A549 (cell line): ENCODE measurements at regions not wholly inside any gene's neighbourhood (a gene's known extent, or its start where the extent isn't known, plus 50 kb on each side); places are given as distances from the start of the nearest gene placed in this dataset.

ENCODE experiments used
- ATAC-seq, 2 experiments: fragments of 200-7000 bp in 1 of 2; fragments of >200 bp in 1 of 2; cut with Nextera tagmentation in 1 of 2; cut with Tn5 transposase in 1 of 2; 3 replicates each; pipeline versions ENCODE4 v1.8.0 to v1.9.1; 2018 to 2020; ENCODE audit warnings: mild to moderate bottlenecking in 1 of 2, moderate library complexity in 1 of 2
- CTCF ChIA-PET: fragments of 300-600 bp; sonication (Branson Sonifier 250); formaldehyde crosslinking; extraction: SDS; loops from one replicate; lab custom pipeline; 2021; ENCODE audit warnings: antibody characterized with exemption, inconsistent platforms; lab: Yijun Ruan, JAX
- POLR2A ChIA-PET: fragments of 350-600 bp; formaldehyde crosslinking; extraction: SDS; loops from one replicate; lab custom pipeline; 2021; ENCODE audit warnings: antibody characterized with exemption, inconsistent platforms; lab: Yijun Ruan, JAX
- DNase-seq, 2 experiments: peaks; one replicate each; pipeline versions ENCODE4 v3.0.0 to v3.0.0-alpha.2; 2011 to 2016; ENCODE audit warnings: low read depth in 1 of 2, low spot score in 1 of 2
- FAIRE-seq: peaks from 2 replicates; lab custom pipeline; 2011; peaks lifted over from hg19 to GRCh38; lab: Jason Lieb, UNC
- H3K27ac ChIP-seq, 2 experiments: fragments of >200 bp; sonication (Bioruptor Twin); formaldehyde crosslinking; 3 replicates each; pipeline ENCODE4 v1.5.1; 2016 to 2017
- H3K4me1 ChIP-seq: fragments of >200 bp; sonication (Bioruptor Twin); formaldehyde crosslinking; 3 replicates; pipeline ENCODE4 v1.6.1; 2016
- H3K4me2 ChIP-seq: fragments of >200 bp; sonication (Bioruptor Twin); formaldehyde crosslinking; 3 replicates; pipeline ENCODE4 v1.6.1; 2016
- H3K4me3 ChIP-seq: fragments of >200 bp; sonication (Bioruptor Twin); formaldehyde crosslinking; 3 replicates; pipeline ENCODE4 v1.5.1; 2016
- H3K9me3 ChIP-seq: fragments of >200 bp; sonication (Bioruptor Twin); formaldehyde crosslinking; 3 replicates; pipeline ENCODE4 v1.6.1; 2016
- ATOH8 ChIP-seq: fragments of 250-450 bp; sonication (Bioruptor Pico); IDR thresholded peaks from 2 replicates; pipeline ENCODE4 v1.5.0; 2020; ENCODE audit warnings: low read depth, mild to moderate bottlenecking, moderate library complexity
- CBX8 ChIP-seq: fragments of 200-600 bp; sonication (generic); IDR thresholded peaks from 2 replicates; pipeline ENCODE4 v1.6.1; 2016
- EP300 ChIP-seq, 2 experiments: fragments of >200 bp; sonication (Bioruptor Twin); formaldehyde crosslinking; IDR thresholded peaks; 2 replicates in 1 of 2; 3 replicates in 1 of 2; pipeline ENCODE4 v1.6.1; 2016 to 2017
- HDAC2 ChIP-seq: fragments of 200-600 bp; sonication (generic); IDR thresholded peaks from 2 replicates; pipeline ENCODE4 v1.6.1; 2016
- HEYL ChIP-seq: fragments of 250-450 bp; sonication (Bioruptor Pico); IDR thresholded peaks from 2 replicates; pipeline ENCODE4 v1.8.0; 2021; ENCODE audit warnings: mild to moderate bottlenecking, moderate library complexity
- HOXB13 ChIP-seq: fragments of 250-450 bp; sonication (Bioruptor Pico); IDR thresholded peaks from 2 replicates; pipeline ENCODE4 v1.5.0; 2020; ENCODE audit warnings: low read depth, mild to moderate bottlenecking, moderate library complexity
- HOXB5 ChIP-seq: fragments of 250-450 bp; sonication (Bioruptor Pico); IDR thresholded peaks from 2 replicates; pipeline ENCODE4 v1.5.0; 2020; ENCODE audit warnings: mild to moderate bottlenecking, moderate library complexity
- JUNB ChIP-seq: fragments of >200 bp; sonication (Bioruptor Twin); formaldehyde crosslinking; IDR thresholded peaks from 2 replicates; pipeline ENCODE4 v1.6.1; 2016
- KDM5A ChIP-seq: fragments of 200-600 bp; sonication (generic); IDR thresholded peaks from 2 replicates; pipeline ENCODE4 v1.6.1; 2016; ENCODE audit warnings: antibody characterized with exemption, mild to moderate bottlenecking
- MAZ ChIP-seq: fragments of 150-350 bp; IDR thresholded peaks from 2 replicates; pipeline ENCODE4 v1.6.1; 2014; ENCODE audit warnings: antibody characterized with exemption, low read depth, low read length, borderline replicate concordance
- NFE2L2 ChIP-seq: fragments of 150-350 bp; conservative IDR thresholded peaks from 2 replicates; pipeline ENCODE4 v1.6.1; 2014; ENCODE audit warnings: low read length
- NR3C1 ChIP-seq: fragments of >200 bp; sonication (Bioruptor Twin); formaldehyde crosslinking; IDR thresholded peaks from 3 replicates; pipeline ENCODE4 v1.6.1; 2017
- PHF8 ChIP-seq: fragments of 200-600 bp; sonication (generic); IDR thresholded peaks from 2 replicates; pipeline ENCODE4 v1.6.1; 2016; ENCODE audit warnings: low read depth, mild to moderate bottlenecking, antibody characterized with exemption, moderate library complexity, borderline replicate concordance
- RCOR1 ChIP-seq: fragments of 150-350 bp; IDR thresholded peaks from 2 replicates; pipeline ENCODE4 v1.6.1; 2014; ENCODE audit warnings: antibody characterized with exemption, low read length, low read depth
- RFX5 ChIP-seq: fragments of 450-650 bp; IDR thresholded peaks from 2 replicates; pipeline ENCODE4 v1.7.1; 2014; ENCODE audit warnings: antibody characterized with exemption, mild to moderate bottlenecking, moderate library complexity
- SREBF2 ChIP-seq: fragments of 450-650 bp; IDR thresholded peaks from 2 replicates; pipeline ENCODE4 v1.6.1; 2014; ENCODE audit warnings: mild to moderate bottlenecking, moderate library complexity
- TFCP2L1 ChIP-seq: fragments of 250-450 bp; sonication (Bioruptor Pico); IDR thresholded peaks from 2 replicates; pipeline ENCODE4 v1.5.0; 2021; ENCODE audit warnings: mild to moderate bottlenecking
- TP53 ChIP-seq: fragments of 250-450 bp; sonication (Bioruptor Pico); IDR thresholded peaks from 2 replicates; pipeline ENCODE4 v1.5.0; 2021; ENCODE audit warnings: mild to moderate bottlenecking, moderate library complexity
- USF2 ChIP-seq: fragments of 450-650 bp; IDR thresholded peaks from 2 replicates; pipeline ENCODE4 v1.6.1; 2014; ENCODE audit warnings: antibody characterized with exemption
- ZFP36 ChIP-seq: fragments of 450-650 bp; IDR thresholded peaks from 2 replicates; pipeline ENCODE4 v1.6.1; 2014; ENCODE audit warnings: borderline replicate concordance; ENCODE audit not compliant: partially characterized antibody
- ZSCAN20 ChIP-seq: fragments of 250-450 bp; sonication (Bioruptor Pico); IDR thresholded peaks from 2 replicates; pipeline ENCODE4 v1.8.0; 2022; ENCODE audit warnings: mild to moderate bottlenecking, moderate library complexity
- WGBS: methylation state at CpG from one replicate; pipeline ENCODE4 v1.1.6; 2017; ENCODE audit errors: missing lambda C conversion rate; 5-methylcytosine and 5-hydroxymethylcytosine counted together
- TF ChIP-seq, protein P1 (sequence below): IDR thresholded peaks from 2 replicates; pipeline ENCODE4 v1.6.1; 2012

GRCh38 chr15:70466305-70466704, 297.1 kb downstream of the UACA start (continued):
- TF ChIP-seq KDM5A: no peak

DNA sequence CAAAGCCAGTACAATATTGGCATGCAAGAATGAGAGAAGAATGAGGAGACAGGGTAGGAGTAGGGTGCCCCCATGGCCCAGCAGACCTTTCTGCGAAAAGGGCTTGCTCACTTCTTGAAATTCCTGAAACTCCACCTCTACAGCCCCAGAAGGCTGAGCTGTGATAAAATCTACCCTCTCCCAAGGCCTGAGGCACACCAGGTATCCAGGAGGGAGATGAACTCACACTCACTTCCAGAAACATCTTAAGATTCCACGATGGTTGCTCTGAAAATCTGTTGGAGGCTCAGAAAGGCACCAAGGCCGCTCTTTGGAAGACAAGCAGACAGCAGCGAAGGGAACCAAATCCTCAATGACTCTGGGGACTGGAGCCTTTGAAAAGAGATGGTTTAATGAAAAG, 297.5 kb downstream of the UACA start:
- Histone ChIP-seq H3K4me1 (peaks cover 12% of the 10 kb centered on the region; the same call in 2 of the 3 replicates), H3K9me3 (no peaks in the 10 kb centered on the region), H3K27ac (no peak overlapping the region), H3K4me2 (no peak overlapping the region), H3K4me3 (no peak overlapping the region)
- no peak for FAIRE-seq
- TF ChIP-seq SREBF2 (no peak), ATOH8 (CRISPR knock-in tag) (no peak), NR3C1 (no peak), CBX8 (no peak), MAZ (no peak), TP53 (CRISPR knock-in tag) (no peak), JUNB (no peak)
- TF ChIP-seq, protein P1, sequence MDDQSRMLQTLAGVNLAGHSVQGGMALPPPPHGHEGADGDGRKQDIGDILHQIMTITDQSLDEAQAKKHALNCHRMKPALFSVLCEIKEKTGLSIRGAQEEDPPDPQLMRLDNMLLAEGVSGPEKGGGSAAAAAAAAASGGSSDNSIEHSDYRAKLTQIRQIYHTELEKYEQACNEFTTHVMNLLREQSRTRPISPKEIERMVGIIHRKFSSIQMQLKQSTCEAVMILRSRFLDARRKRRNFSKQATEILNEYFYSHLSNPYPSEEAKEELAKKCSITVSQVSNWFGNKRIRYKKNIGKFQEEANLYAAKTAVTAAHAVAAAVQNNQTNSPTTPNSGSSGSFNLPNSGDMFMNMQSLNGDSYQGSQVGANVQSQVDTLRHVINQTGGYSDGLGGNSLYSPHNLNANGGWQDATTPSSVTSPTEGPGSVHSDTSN: no peak
- CTCF ChIA-PET: interaction anchor here (0.6 to 9.8 kb wide), 42 partner anchors 9 to 998 kb away, joined by 3 to 111 read pairs (median 5); partner anchors contain the start of gene TLE3
- POLR2A ChIA-PET: no interaction called here
- ATAC-seq: no peak
- DNase-seq: no peak
- WGBS: 79% methylated on average over 4 of the region's 4 CpGs

GRCh38 chr15:70463453-70463834, 299.9 kb downstream of the UACA start:
- FAIRE-seq: no peak
- Histone ChIP-seq H3K4me3 (no peak overlapping the region), H3K4me1 (peaks cover 10% of the 10 kb centered on the region; the same call in 2 of the 3 replicates), H3K27ac (no peak overlapping the region), H3K4me2 (no peak overlapping the region), H3K9me3 (no peaks in the 10 kb centered on the region)
- ATAC-seq: no peak
- 0% methylated on average over 1 of the region's 1 CpG for WGBS
- TF ChIP-seq USF2 (no peak), EP300 (IDR thresholded peaks at IDR 0.05) (no peak), HOXB5 (no peak), TFCP2L1 (CRISPR knock-in tag) (no peak), ZSCAN20 (CRISPR knock-in tag) (no peak), RFX5 (no peak), HOXB13 (CRISPR knock-in tag) (no peak)
- no peak for DNase-seq
- POLR2A ChIA-PET: no interaction called here
- CTCF ChIA-PET: interaction anchor here (0.8 to 9.8 kb wide), 11 partner anchors 11 to 987 kb away, joined by 3 to 111 read pairs (median 4); partner anchors contain the start of gene TLE3

GRCh38 chr15:70461992-70462391, 301.4 kb downstream of the UACA start:
- peak overlapping the region in 1 of 2 experiments; percentile 19; a peak in 1 of 6 replicates for H3K27ac ChIP-seq
- no peaks in the 10 kb centered on the region for H3K9me3 ChIP-seq
- no peak for ATAC-seq
- no peak for TF ChIP-seq RCOR1
- no peak for TF ChIP-seq HEYL (CRISPR knock-in tag)
- no peak for TF ChIP-seq HOXB5
- TF ChIP-seq NFE2L2: no peak
- TF ChIP-seq TP53 (CRISPR knock-in tag): no peak
- TF ChIP-seq TFCP2L1 (CRISPR knock-in tag): no peak
- no peak for TF ChIP-seq KDM5A
- no peak for TF ChIP-seq ZSCAN20 (CRISPR knock-in tag)
- TF ChIP-seq PHF8: no peak
- TF ChIP-seq ZFP36: no peak
- no peak for TF ChIP-seq HDAC2
- CTCF ChIA-PET: interaction anchor here (9.4 kb wide), 1 partner anchor 29 kb away, joined by 111 read pairs; no protein-coding TSS in a partner anchor
- DNase-seq: no peak
- H3K4me3 ChIP-seq: no peak overlapping the region
- no peak for FAIRE-seq
- POLR2A ChIA-PET: no interaction called here
- peaks cover 4% of the 10 kb centered on the region; the same call in 2 of the 3 replicates for H3K4me1 ChIP-seq
- WGBS: 22% methylated on average over 1 of the region's 1 CpG
- H3K4me2 ChIP-seq: no peak overlapping the region
